Chondrocyte (in vitro differentiated cells): ENCODE measurements at regions not wholly inside any gene's neighbourhood (a gene's known extent, or its start where the extent isn't known, plus 50 kb on each side); places are given as distances from the start of the nearest gene placed in this dataset.

ENCODE experiments used
- DNase-seq: peaks from one replicate; pipeline ENCODE4 v3.0.0; 2021; ENCODE audit warnings: mixed read lengths, low spot score
- H3K27ac Mint-ChIP-seq: one replicate; pipeline ENCODE4 v1.8.0; 2021; ENCODE audit warnings: mild to moderate bottlenecking, moderate library complexity, mixed read lengths; ENCODE audit not compliant: unreplicated experiment
- H3K27me3 Mint-ChIP-seq: 2 replicates; pipeline ENCODE4 v1.8.0; 2021; ENCODE audit warnings: low read depth, mixed read lengths
- H3K36me3 Mint-ChIP-seq: 2 replicates; pipeline ENCODE4 v1.8.0; 2021; ENCODE audit warnings: low read depth, mixed read lengths
- H3K4me1 Mint-ChIP-seq: 2 replicates; pipeline ENCODE4 v1.8.0; 2021; ENCODE audit warnings: low read depth, mild to moderate bottlenecking, mixed read lengths
- H3K4me3 Mint-ChIP-seq: one replicate; pipeline ENCODE4 v1.8.0; 2021; ENCODE audit warnings: mild to moderate bottlenecking, moderate library complexity, mixed read lengths; ENCODE audit not compliant: unreplicated experiment
- H3K9me3 Mint-ChIP-seq: 2 replicates; pipeline ENCODE4 v1.8.0; 2021; ENCODE audit warnings: low read depth, mixed read lengths
- TF ChIP-seq, protein P1 (sequence below): fragments of 200-600 bp; sonication (generic); IDR thresholded peaks from 2 replicates; pipeline ENCODE4 v1.5.0; 2021; ENCODE audit warnings: antibody characterized with exemption, mild to moderate bottlenecking, moderate library complexity

DNA sequence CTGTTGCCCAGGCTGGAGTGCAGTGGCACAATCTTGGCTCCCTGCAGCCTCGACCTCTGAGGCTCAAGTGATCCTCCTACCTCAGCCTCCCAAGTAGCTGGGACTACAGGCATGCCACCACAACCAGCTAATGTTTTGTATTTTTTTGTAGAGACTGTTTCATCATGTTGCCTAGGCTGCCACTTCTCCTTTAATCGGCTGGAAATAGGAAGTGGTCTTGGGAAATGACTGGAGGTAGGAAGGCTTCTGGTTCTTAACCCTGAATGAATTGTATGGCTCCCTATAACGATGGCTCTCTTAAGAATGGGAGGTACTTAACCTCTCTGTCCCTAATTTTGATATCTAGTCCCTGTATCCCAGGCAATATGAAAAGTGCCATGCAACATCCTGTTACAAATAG is 113.9 kb upstream of the USP15 start:
- no peak overlapping the region for H3K4me3 Mint-ChIP-seq
- H3K36me3 Mint-ChIP-seq = no peaks in the 10 kb centered on the region
- TF ChIP-seq, protein P1, sequence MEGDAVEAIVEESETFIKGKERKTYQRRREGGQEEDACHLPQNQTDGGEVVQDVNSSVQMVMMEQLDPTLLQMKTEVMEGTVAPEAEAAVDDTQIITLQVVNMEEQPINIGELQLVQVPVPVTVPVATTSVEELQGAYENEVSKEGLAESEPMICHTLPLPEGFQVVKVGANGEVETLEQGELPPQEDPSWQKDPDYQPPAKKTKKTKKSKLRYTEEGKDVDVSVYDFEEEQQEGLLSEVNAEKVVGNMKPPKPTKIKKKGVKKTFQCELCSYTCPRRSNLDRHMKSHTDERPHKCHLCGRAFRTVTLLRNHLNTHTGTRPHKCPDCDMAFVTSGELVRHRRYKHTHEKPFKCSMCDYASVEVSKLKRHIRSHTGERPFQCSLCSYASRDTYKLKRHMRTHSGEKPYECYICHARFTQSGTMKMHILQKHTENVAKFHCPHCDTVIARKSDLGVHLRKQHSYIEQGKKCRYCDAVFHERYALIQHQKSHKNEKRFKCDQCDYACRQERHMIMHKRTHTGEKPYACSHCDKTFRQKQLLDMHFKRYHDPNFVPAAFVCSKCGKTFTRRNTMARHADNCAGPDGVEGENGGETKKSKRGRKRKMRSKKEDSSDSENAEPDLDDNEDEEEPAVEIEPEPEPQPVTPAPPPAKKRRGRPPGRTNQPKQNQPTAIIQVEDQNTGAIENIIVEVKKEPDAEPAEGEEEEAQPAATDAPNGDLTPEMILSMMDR = no peak
- no peaks in the 10 kb centered on the region for H3K4me1 Mint-ChIP-seq
- no peaks in the 10 kb centered on the region for H3K9me3 Mint-ChIP-seq
- DNase-seq = no peak
- H3K27me3 Mint-ChIP-seq = peaks cover 4% of the 10 kb centered on the region
- H3K27ac Mint-ChIP-seq = no peak overlapping the region

DNA sequence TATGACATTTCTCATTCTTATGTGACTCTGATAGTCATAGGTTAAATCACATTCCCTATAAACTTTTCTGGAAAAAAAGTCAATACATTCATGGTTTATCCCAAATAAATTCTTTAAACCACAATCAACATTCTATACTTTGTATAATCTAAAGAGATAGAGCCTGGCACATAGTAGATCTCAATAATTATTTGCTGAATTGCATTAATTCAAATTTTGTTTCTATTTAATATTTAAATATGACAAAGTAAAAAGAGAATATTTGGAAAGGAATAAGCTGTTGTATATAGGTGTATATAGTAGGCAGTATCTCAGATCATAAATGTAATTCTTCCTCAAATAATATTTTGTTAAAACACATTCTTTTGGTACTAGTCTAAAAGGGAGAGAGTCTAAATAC is 102.2 kb upstream of the USP15 start:
- no peak overlapping the region for H3K4me3 Mint-ChIP-seq
- H3K36me3 Mint-ChIP-seq = no peaks in the 10 kb centered on the region
- no peak for DNase-seq
- TF ChIP-seq, protein P1 = no peak
- peaks cover 5% of the 10 kb centered on the region for H3K9me3 Mint-ChIP-seq
- peaks cover 25% of the 10 kb centered on the region for H3K27me3 Mint-ChIP-seq
- H3K4me1 Mint-ChIP-seq = no peaks in the 10 kb centered on the region
- no peak overlapping the region for H3K27ac Mint-ChIP-seq

DNA sequence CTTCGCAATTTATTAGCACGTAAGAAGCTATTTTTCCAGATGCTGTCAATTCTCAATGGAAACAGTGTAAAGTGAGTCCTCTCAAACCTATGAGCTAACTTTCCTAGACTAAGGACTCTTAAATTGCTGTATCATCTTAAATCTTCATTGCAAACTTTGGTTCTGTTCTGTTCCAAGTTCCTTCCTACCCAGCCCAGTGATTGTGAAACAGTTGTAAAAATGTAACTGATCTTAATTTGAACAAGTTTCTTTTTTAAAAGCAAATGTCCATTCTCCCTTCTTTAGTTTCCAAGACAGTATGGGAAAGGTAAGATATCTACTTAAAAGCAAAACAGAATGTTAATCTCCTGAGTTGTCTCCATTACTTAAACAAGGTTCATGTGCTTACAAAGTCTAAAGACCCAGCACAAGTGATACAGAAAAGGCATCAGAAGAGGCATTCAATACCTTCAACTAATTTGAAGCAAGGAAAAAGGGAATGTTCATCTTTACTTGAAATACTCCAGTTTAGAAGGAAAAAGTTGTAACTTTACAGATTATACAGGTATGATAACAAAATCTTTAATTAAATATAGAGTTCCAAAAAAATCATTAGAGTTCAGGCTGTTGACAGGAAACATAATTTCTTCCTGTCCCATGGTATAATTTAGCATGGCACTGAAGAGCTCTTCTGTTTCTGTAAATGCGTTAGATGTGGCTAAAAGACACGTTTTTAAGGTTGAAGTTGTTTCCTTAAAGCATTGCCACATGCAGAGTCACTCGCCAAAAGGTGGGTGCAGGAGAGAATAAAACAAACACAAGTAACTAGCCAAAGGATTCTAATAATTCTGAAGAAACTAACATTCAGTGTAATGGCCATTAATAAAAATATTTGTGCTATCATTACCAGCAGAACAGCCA is 101.5 kb upstream of the USP15 start:
- TF ChIP-seq, protein P1 = no peak
- Mint-ChIP-seq H3K27ac (no peak overlapping the region), H3K4me1 (no peaks in the 10 kb centered on the region), H3K36me3 (no peaks in the 10 kb centered on the region), H3K27me3 (peaks cover 29% of the 10 kb centered on the region), H3K9me3 (peaks cover 5% of the 10 kb centered on the region), H3K4me3 (no peak overlapping the region)
- no peak for DNase-seq

DNA sequence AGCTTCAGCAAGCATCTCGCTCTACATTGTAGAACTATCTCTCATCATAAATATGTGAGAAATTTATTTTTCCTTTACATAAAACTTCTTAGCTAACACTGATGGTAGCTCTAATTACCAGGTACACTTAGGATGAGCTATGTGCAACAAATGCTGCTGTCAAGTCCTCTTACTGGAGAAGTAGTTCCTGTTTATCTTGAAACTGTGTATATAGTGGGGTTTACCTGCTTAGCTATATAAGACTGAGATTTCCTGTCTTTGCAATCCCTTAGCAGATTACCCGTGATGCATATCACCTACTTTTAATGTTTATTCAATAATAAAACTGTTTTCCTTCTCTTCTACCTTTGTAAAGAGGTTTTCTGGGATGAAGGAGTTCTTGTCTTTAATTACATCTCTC is 98.0 kb upstream of the USP15 start:
- no peak for DNase-seq
- no peak overlapping the region for H3K27ac Mint-ChIP-seq
- H3K4me1 Mint-ChIP-seq = no peaks in the 10 kb centered on the region
- H3K4me3 Mint-ChIP-seq = no peak overlapping the region
- TF ChIP-seq, protein P1 = no peak
- no peaks in the 10 kb centered on the region for H3K36me3 Mint-ChIP-seq
- no peaks in the 10 kb centered on the region for H3K9me3 Mint-ChIP-seq
- H3K27me3 Mint-ChIP-seq = peaks cover 28% of the 10 kb centered on the region

DNA sequence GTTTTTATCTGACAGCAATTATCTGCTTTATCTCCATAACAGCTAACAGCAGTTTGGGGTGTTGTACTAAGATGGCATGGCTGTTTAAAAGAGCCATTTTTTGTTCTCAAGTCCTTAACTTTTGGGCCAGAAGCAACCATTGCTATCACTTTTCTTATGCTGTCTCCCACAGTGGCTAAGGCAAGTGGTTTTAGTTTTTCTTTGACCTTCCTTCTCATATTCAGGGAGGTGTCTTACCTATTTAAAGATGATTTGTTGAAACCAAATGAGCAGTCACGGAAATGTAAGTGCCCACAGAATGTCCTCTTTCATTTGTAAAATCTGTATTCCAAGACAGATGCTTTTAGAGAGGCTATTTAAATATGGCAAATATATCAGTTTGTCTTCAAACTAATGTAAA is 96.8 kb upstream of the USP15 start:
- Mint-ChIP-seq H3K4me1 (no peaks in the 10 kb centered on the region), H3K27ac (no peak overlapping the region), H3K9me3 (no peaks in the 10 kb centered on the region), H3K27me3 (peaks cover 28% of the 10 kb centered on the region), H3K4me3 (no peak overlapping the region), H3K36me3 (no peaks in the 10 kb centered on the region)
- no peak for DNase-seq
- TF ChIP-seq, protein P1 = no peak
